WTC11 (cell line): ENCODE measurements at regions not wholly inside any gene's neighbourhood (a gene's known extent, or its start where the extent isn't known, plus 50 kb on each side); places are given as distances from the start of the nearest gene placed in this dataset.

Source experiments
- ATAC-seq: fragments of 200-7000 bp; cut with Tn5 transposase; 2 replicates; pipeline ENCODE4 v1.10.0; 2021; ENCODE audit warnings: mild to moderate bottlenecking, moderate library complexity
- CTCF ChIA-PET: fragments of 300-600 bp; sonication (Branson Sonifier 250); formaldehyde crosslinking; loops from one replicate; lab custom pipeline; 2021; ENCODE audit warnings: antibody characterized with exemption; lab: Charles Lee
- POLR2A ChIA-PET: fragments of 350-600 bp; sonication (Branson Sonifier 250); formaldehyde crosslinking; loops from one replicate; lab custom pipeline; 2021; ENCODE audit warnings: antibody characterized with exemption; lab: Charles Lee
- DNase-seq: peaks from one replicate; pipeline ENCODE4 v3.0.0; 2021; ENCODE audit warnings: low spot score
- H3K27ac Mint-ChIP-seq: 2 replicates; pipeline ENCODE4 v1.8.0; 2021; ENCODE audit warnings: mixed read lengths
- H3K27me3 Mint-ChIP-seq: 2 replicates; pipeline ENCODE4 v1.8.0; 2021; ENCODE audit warnings: low read depth, mild to moderate bottlenecking, moderate library complexity, mixed read lengths
- H3K36me3 Mint-ChIP-seq: 2 replicates; pipeline ENCODE4 v1.8.0; 2021; ENCODE audit warnings: mixed read lengths
- H3K4me1 Mint-ChIP-seq: 2 replicates; pipeline ENCODE4 v1.8.0; 2022; ENCODE audit warnings: mixed read lengths
- H3K4me3 Mint-ChIP-seq: 2 replicates; pipeline ENCODE4 v1.8.0; 2021; ENCODE audit warnings: mild to moderate bottlenecking, moderate library complexity, mixed read lengths
- H3K9me3 Mint-ChIP-seq: 2 replicates; pipeline ENCODE4 v1.8.0; 2021; ENCODE audit warnings: mixed read lengths
- CREM ChIP-seq: sonication (generic); formaldehyde crosslinking; IDR thresholded peaks from 2 replicates; pipeline ENCODE4 v1.8.1; 2022; ENCODE audit warnings: mild to moderate bottlenecking, missing genetic modification reagents, moderate library complexity
- EMX1 ChIP-seq: fragments of 250-450 bp; sonication (Bioruptor Pico); IDR thresholded peaks from 2 replicates; pipeline ENCODE4 v1.8.0; 2021; ENCODE audit warnings: mild to moderate bottlenecking
- ESRRA ChIP-seq: sonication (generic); formaldehyde crosslinking; IDR thresholded peaks from 2 replicates; pipeline ENCODE4 v1.8.1; 2022; ENCODE audit warnings: mild to moderate bottlenecking, missing genetic modification reagents, borderline replicate concordance
- FOXP1 ChIP-seq: sonication (generic); formaldehyde crosslinking; IDR thresholded peaks from 2 replicates; pipeline ENCODE4 v1.8.0; 2022; ENCODE audit warnings: missing genetic modification reagents, mild to moderate bottlenecking, moderate library complexity, borderline replicate concordance
- IRF2 ChIP-seq: sonication (generic); formaldehyde crosslinking; IDR thresholded peaks from 2 replicates; pipeline ENCODE4 v1.8.0; 2022; ENCODE audit warnings: low read depth, missing genetic modification reagents, borderline replicate concordance
- NFE2L1 ChIP-seq: sonication (generic); formaldehyde crosslinking; IDR thresholded peaks from 2 replicates; pipeline ENCODE4 v1.8.1; 2023; ENCODE audit warnings: missing genetic modification reagents
- NR1H2 ChIP-seq: sonication (generic); formaldehyde crosslinking; IDR thresholded peaks from 2 replicates; pipeline ENCODE4 v1.9.0; 2021; ENCODE audit warnings: mild to moderate bottlenecking, moderate library complexity, missing genetic modification reagents
- OVOL2 ChIP-seq: fragments of 250-450 bp; sonication (Bioruptor Pico); IDR thresholded peaks from 2 replicates; pipeline ENCODE4 v1.9.0; 2021; ENCODE audit warnings: mild to moderate bottlenecking, borderline replicate concordance
- RELA ChIP-seq: sonication (generic); formaldehyde crosslinking; IDR thresholded peaks from 2 replicates; pipeline ENCODE4 v1.8.1; 2022; ENCODE audit warnings: missing genetic modification reagents, mild to moderate bottlenecking, borderline replicate concordance
- TEAD1 ChIP-seq: sonication (generic); formaldehyde crosslinking; IDR thresholded peaks from 2 replicates; pipeline ENCODE4 v1.8.0; 2022; ENCODE audit warnings: mild to moderate bottlenecking, missing genetic modification reagents
- TEAD4 ChIP-seq: sonication (generic); formaldehyde crosslinking; IDR thresholded peaks from 2 replicates; pipeline ENCODE4 v1.8.0; 2022; ENCODE audit warnings: mild to moderate bottlenecking, missing genetic modification reagents
- ZBTB21 ChIP-seq: sonication (generic); formaldehyde crosslinking; IDR thresholded peaks from 2 replicates; pipeline ENCODE4 v1.8.1; 2023; ENCODE audit warnings: mild to moderate bottlenecking, missing genetic modification reagents, borderline replicate concordance
- ZNF138 ChIP-seq: sonication (generic); formaldehyde crosslinking; conservative IDR thresholded peaks from 2 replicates; pipeline ENCODE4 v1.8.1; 2022; ENCODE audit warnings: mild to moderate bottlenecking, moderate library complexity, missing genetic modification reagents
- ZNF219 ChIP-seq: sonication (generic); formaldehyde crosslinking; IDR thresholded peaks from 2 replicates; pipeline ENCODE4 v1.8.0; 2023; ENCODE audit warnings: missing genetic modification reagents, mild to moderate bottlenecking, borderline replicate concordance
- TF ChIP-seq, protein P1 (sequence below): sonication (generic); formaldehyde crosslinking; IDR thresholded peaks from 2 replicates; pipeline ENCODE4 v1.8.1; 2023; ENCODE audit warnings: mild to moderate bottlenecking, missing genetic modification reagents, borderline replicate concordance
- TF ChIP-seq, protein P2 (sequence below): fragments of 250-450 bp; sonication (Bioruptor Pico); IDR thresholded peaks from 2 replicates; pipeline ENCODE4 v1.9.0; 2021; ENCODE audit warnings: mild to moderate bottlenecking
- TF ChIP-seq, protein P3 (sequence below): sonication (generic); formaldehyde crosslinking; IDR thresholded peaks from 2 replicates; pipeline ENCODE4 v1.8.1; 2023; ENCODE audit warnings: mild to moderate bottlenecking, moderate library complexity, missing genetic modification reagents
- TF ChIP-seq, protein P4 (sequence below): sonication (generic); formaldehyde crosslinking; IDR thresholded peaks from 2 replicates; pipeline ENCODE4 v1.8.1; 2022; ENCODE audit warnings: missing genetic modification reagents, borderline replicate concordance
- TF ChIP-seq, protein P5 (sequence below): fragments of 200-600 bp; IDR thresholded peaks from 2 replicates; pipeline ENCODE4 v1.8.0; 2022; ENCODE audit warnings: antibody characterized with exemption
- TF ChIP-seq, protein P6 (sequence below): sonication (generic); formaldehyde crosslinking; IDR thresholded peaks from 2 replicates; pipeline ENCODE4 v1.8.0; 2023; ENCODE audit warnings: missing genetic modification reagents
- TF ChIP-seq, protein P7 (sequence below): sonication (generic); formaldehyde crosslinking; IDR thresholded peaks from 2 replicates; pipeline ENCODE4 v1.8.1; 2022; ENCODE audit warnings: low read depth, missing genetic modification reagents, borderline replicate concordance
- TF ChIP-seq, protein P8 (sequence below): fragments of 250-450 bp; sonication (Bioruptor Pico); IDR thresholded peaks from 2 replicates; pipeline ENCODE4 v1.9.0; 2021; ENCODE audit warnings: moderate library complexity, mild to moderate bottlenecking, inconsistent platforms, borderline replicate concordance

DNA sequence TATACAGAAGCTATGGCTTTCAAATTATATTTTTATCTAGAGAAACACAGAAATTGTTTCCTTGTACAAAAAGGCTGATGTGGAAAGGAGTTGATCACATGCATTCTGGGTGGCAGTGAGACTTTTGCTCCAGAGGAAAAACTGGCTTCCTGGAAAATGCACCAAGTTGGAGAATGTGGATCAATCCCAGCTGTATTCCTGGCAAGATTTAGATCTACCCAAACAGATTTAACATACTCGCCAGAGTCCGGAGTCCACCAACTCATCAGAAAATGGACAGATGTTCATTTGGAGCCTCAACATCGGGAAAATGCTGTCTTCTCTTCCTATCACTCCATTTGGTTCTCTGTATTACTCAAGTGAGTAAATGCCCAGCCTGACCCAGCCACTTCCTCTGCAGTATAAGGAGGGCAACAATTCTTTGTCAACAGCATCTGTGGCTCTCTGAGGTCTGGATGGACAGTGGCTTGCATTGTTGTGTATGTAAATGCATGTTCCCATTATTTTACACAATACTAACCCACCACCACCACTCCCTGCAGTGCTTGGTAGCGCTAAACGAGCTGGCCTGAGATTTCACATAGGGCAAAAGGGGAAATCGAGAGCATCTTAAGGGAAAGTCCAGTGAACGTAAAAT lies 226.2 kb upstream of the IRF2BP2 start (continued):
- TF ChIP-seq, protein P1, sequence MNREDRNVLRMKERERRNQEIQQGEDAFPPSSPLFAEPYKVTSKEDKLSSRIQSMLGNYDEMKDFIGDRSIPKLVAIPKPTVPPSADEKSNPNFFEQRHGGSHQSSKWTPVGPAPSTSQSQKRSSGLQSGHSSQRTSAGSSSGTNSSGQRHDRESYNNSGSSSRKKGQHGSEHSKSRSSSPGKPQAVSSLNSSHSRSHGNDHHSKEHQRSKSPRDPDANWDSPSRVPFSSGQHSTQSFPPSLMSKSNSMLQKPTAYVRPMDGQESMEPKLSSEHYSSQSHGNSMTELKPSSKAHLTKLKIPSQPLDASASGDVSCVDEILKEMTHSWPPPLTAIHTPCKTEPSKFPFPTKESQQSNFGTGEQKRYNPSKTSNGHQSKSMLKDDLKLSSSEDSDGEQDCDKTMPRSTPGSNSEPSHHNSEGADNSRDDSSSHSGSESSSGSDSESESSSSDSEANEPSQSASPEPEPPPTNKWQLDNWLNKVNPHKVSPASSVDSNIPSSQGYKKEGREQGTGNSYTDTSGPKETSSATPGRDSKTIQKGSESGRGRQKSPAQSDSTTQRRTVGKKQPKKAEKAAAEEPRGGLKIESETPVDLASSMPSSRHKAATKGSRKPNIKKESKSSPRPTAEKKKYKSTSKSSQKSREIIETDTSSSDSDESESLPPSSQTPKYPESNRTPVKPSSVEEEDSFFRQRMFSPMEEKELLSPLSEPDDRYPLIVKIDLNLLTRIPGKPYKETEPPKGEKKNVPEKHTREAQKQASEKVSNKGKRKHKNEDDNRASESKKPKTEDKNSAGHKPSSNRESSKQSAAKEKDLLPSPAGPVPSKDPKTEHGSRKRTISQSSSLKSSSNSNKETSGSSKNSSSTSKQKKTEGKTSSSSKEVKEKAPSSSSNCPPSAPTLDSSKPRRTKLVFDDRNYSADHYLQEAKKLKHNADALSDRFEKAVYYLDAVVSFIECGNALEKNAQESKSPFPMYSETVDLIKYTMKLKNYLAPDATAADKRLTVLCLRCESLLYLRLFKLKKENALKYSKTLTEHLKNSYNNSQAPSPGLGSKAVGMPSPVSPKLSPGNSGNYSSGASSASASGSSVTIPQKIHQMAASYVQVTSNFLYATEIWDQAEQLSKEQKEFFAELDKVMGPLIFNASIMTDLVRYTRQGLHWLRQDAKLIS (CRISPR knock-in tag), result no peak
- TF ChIP-seq NFE2L1 (CRISPR knock-in tag) (no peak), CREM (no peak), TEAD4 (CRISPR knock-in tag) (no peak), TEAD1 (CRISPR knock-in tag) (no peak), NR1H2 (no peak), IRF2 (no peak), OVOL2 (no peak)
- TF ChIP-seq, protein P2, sequence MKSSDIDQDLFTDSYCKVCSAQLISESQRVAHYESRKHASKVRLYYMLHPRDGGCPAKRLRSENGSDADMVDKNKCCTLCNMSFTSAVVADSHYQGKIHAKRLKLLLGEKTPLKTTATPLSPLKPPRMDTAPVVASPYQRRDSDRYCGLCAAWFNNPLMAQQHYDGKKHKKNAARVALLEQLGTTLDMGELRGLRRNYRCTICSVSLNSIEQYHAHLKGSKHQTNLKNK (CRISPR knock-in tag), result no peak
- TF ChIP-seq, protein P3, sequence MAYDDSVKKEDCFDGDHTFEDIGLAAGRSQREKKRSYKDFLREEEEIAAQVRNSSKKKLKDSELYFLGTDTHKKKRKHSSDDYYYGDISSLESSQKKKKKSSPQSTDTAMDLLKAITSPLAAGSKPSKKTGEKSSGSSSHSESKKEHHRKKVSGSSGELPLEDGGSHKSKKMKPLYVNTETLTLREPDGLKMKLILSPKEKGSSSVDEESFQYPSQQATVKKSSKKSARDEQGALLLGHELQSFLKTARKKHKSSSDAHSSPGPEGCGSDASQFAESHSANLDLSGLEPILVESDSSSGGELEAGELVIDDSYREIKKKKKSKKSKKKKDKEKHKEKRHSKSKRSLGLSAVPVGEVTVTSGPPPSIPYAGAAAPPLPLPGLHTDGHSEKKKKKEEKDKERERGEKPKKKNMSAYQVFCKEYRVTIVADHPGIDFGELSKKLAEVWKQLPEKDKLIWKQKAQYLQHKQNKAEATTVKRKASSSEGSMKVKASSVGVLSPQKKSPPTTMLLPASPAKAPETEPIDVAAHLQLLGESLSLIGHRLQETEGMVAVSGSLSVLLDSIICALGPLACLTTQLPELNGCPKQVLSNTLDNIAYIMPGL, result no peak

DNA sequence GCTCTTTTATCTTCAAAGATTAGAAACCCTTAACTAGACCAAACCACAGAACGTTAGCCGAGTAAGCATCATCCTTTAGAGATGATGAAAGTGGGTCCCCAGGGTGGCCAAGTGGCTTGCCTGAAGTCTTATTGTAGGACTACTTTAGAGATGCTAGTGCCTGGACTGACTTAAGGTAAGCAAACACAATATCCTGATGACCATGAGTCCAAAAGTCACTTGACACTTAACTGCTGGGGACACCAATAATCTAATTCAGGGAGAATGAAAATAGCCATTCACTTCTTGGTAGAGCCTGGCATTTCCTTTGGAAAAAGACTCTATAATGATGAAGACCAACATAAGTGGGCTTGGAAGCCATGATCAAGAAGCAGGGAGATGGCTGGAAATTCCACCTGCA lies 225.3 kb upstream of the IRF2BP2 start:
- ChIA-PET POLR2A (no interaction called here), CTCF (no interaction called here)
- TF ChIP-seq ZNF138 (CRISPR knock-in tag), result no peak
- no peak for TF ChIP-seq FOXP1 (CRISPR knock-in tag)
- no peak for TF ChIP-seq ESRRA
- TF ChIP-seq RELA, result no peak
- TF ChIP-seq ZBTB21 (CRISPR knock-in tag), result no peak

DNA sequence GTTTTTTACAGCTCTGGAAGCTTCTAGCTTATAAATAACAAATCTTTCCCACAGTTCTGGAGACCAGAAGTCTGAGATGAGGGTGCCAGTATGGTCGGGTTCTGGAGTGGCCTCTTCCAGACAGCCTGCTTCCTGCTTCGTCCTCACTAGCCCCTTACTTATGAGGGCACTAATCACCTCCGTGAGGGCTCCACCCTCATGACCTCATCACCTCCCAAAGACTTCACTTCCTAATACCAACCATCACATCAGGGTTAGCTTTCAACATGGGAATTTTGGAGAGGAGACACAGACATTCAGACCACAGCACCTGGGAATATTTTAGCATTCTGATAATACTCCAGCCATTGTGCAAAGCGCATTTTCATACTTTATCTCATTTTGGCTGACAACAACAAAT lies 223.7 kb upstream of the IRF2BP2 start:
- no peaks in the 10 kb centered on the region for H3K36me3 Mint-ChIP-seq
- no peak overlapping the region for H3K27ac Mint-ChIP-seq
- DNase-seq (no peak), ATAC-seq (no peak)
- ChIA-PET CTCF (no interaction called here), POLR2A (no interaction called here)
- no peak overlapping the region for H3K4me3 Mint-ChIP-seq
- no peaks in the 10 kb centered on the region for H3K27me3 Mint-ChIP-seq
- H3K4me1 Mint-ChIP-seq, result 0 out of 2 replicates have a peak, but pooled peaks cover 2% of the 10 kb centered on the region
- H3K9me3 Mint-ChIP-seq, result peaks cover 13% of the 10 kb centered on the region
- TF ChIP-seq, protein P4, sequence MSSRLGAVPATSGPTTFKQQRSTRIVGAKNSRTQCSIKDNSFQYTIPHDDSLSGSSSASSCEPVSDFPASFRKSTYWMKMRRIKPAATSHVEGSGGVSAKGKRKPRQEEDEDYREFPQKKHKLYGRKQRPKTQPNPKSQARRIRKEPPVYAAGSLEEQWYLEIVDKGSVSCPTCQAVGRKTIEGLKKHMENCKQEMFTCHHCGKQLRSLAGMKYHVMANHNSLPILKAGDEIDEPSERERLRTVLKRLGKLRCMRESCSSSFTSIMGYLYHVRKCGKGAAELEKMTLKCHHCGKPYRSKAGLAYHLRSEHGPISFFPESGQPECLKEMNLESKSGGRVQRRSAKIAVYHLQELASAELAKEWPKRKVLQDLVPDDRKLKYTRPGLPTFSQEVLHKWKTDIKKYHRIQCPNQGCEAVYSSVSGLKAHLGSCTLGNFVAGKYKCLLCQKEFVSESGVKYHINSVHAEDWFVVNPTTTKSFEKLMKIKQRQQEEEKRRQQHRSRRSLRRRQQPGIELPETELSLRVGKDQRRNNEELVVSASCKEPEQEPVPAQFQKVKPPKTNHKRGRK (CRISPR knock-in tag), result no peak
- TF ChIP-seq, protein P5, sequence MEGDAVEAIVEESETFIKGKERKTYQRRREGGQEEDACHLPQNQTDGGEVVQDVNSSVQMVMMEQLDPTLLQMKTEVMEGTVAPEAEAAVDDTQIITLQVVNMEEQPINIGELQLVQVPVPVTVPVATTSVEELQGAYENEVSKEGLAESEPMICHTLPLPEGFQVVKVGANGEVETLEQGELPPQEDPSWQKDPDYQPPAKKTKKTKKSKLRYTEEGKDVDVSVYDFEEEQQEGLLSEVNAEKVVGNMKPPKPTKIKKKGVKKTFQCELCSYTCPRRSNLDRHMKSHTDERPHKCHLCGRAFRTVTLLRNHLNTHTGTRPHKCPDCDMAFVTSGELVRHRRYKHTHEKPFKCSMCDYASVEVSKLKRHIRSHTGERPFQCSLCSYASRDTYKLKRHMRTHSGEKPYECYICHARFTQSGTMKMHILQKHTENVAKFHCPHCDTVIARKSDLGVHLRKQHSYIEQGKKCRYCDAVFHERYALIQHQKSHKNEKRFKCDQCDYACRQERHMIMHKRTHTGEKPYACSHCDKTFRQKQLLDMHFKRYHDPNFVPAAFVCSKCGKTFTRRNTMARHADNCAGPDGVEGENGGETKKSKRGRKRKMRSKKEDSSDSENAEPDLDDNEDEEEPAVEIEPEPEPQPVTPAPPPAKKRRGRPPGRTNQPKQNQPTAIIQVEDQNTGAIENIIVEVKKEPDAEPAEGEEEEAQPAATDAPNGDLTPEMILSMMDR, result no peak
- TF ChIP-seq, protein P6, sequence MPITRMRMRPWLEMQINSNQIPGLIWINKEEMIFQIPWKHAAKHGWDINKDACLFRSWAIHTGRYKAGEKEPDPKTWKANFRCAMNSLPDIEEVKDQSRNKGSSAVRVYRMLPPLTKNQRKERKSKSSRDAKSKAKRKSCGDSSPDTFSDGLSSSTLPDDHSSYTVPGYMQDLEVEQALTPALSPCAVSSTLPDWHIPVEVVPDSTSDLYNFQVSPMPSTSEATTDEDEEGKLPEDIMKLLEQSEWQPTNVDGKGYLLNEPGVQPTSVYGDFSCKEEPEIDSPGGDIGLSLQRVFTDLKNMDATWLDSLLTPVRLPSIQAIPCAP, result no peak
- TF ChIP-seq, protein P7, sequence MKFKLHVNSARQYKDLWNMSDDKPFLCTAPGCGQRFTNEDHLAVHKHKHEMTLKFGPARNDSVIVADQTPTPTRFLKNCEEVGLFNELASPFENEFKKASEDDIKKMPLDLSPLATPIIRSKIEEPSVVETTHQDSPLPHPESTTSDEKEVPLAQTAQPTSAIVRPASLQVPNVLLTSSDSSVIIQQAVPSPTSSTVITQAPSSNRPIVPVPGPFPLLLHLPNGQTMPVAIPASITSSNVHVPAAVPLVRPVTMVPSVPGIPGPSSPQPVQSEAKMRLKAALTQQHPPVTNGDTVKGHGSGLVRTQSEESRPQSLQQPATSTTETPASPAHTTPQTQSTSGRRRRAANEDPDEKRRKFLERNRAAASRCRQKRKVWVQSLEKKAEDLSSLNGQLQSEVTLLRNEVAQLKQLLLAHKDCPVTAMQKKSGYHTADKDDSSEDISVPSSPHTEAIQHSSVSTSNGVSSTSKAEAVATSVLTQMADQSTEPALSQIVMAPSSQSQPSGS (CRISPR knock-in tag), result no peak
- TF ChIP-seq, protein P8, sequence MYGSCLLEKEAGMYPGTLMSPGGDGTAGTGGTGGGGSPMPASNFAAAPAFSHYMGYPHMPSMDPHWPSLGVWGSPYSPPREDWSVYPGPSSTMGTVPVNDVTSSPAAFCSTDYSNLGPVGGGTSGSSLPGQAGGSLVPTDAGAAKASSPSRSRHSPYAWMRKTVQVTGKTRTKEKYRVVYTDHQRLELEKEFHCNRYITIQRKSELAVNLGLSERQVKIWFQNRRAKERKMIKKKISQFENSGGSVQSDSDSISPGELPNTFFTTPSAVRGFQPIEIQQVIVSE, result no peak
- TF ChIP-seq ZNF219 (CRISPR knock-in tag) (no peak), TEAD4 (CRISPR knock-in tag) (no peak), EMX1 (CRISPR knock-in tag) (no peak)

More for the DNA sequence above, 225.3 kb upstream of the IRF2BP2 start:
- DNase-seq (no peak), ATAC-seq (no peak)
- H3K4me1 Mint-ChIP-seq, result 0 out of 2 replicates have a peak, but pooled peaks cover 2% of the 10 kb centered on the region
- H3K27me3 Mint-ChIP-seq, result no peaks in the 10 kb centered on the region
- 0 out of 2 replicates have a peak, but pooled peaks cover 2% of the 10 kb centered on the region for H3K36me3 Mint-ChIP-seq
- peaks cover 20% of the 10 kb centered on the region for H3K9me3 Mint-ChIP-seq
- no peak overlapping the region for H3K27ac Mint-ChIP-seq
- no peak overlapping the region for H3K4me3 Mint-ChIP-seq
